H1 (cell line): ENCODE measurements at regions not wholly inside any gene's neighbourhood (a gene's known extent, or its start where the extent isn't known, plus 50 kb on each side); places are given as distances from the start of the nearest gene placed in this dataset.

Source experiments
- BRCA1 ChIP-seq: IDR thresholded peaks from 2 replicates; pipeline ENCODE4 v1.6.1; 2012; ENCODE audit warnings: low read depth, low read length, improper control_type of control experiment
- GABPA ChIP-seq: IDR thresholded peaks from 2 replicates; pipeline ENCODE4 v1.6.1; 2011; ENCODE audit warnings: mild to moderate bottlenecking, low read length, moderate library complexity, borderline replicate concordance; ENCODE audit not compliant: insufficient read depth

DNA sequence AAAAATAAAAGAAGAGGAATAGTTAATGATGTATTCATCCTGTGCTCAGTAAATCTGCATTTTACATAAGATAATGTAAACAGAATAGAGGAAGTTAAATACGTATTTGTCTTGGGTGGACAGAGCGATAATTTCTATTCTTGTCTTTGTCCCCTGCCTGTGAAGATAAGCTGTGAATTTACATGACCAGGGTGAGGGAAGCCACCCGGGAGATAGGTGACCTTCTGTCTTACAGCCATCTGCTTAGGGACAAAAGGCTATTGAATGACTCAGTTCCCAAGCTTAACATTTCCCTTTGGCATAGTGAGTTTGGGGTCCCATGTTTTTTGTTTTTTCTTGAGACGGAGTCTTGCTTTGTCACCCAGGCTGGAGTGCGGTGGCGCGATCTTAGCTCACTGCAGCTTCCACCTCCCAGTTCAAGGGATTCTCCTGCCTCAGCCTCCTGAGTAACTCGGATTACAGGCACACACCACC lies 88.7 kb upstream of the KCTD7 start (continued):
- TF ChIP-seq GABPA = no peak
- TF ChIP-seq BRCA1 = no peak
